T follicular helper cell (primary cell): ENCODE measurements at regions not wholly inside any gene's neighbourhood (a gene's known extent, or its start where the extent isn't known, plus 50 kb on each side); places are given as distances from the start of the nearest gene placed in this dataset.

Experiments used
- DNase-seq: peaks from one replicate; pipeline ENCODE4 v3.0.0-alpha.2; 2020; ENCODE audit warnings: low read depth

DNA sequence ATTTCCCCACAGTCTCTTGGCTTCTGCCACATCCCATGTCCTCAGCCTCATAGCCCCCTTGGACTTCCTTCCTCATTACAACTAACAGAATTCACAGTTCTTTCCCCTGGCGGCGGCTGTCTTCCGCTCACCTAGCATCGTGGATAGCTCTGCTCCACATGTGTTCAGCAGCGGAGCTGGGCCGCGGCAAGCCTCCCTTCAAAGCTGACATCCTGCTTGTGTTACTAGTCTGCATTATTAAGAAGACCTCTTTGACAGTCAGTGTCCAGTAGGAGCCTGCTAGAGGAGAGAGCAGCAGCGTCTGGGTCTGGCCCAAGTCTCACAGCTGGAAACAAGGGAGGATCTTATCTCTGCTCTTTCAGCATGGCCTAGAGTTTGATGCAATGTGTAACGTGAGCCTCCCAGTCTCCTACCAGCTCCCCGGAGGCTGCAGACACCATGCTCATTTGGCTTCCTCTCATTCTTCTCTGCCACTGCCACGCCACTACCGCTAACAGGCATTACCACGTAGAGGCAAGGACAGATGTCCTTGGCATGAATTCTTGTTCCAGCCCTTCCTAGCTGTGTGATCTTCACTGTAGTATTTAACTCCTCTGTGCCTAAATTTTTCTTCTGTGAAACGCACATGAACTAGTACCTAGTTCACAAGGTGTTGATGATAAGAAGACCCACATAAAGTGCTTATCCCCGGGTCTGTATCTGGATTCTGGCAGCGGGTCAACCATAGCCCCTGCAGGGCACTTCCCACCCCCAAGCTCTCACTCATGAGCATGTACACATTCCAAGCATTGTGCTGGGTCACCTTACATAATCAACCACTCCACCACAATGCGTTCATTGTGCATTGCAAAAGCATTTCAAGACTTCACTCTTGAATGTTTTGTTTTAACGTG lies 107.1 kb upstream of the BACH2 start:
- no peak for DNase-seq

GRCh38 chr6:90402831-90403192 lies 106.2 kb upstream of the BACH2 start:
- DNase-seq, result no peak

GRCh38 chr6:90401933-90402830 lies 105.5 kb upstream of the BACH2 start:
- DNase-seq, result no peak

DNA sequence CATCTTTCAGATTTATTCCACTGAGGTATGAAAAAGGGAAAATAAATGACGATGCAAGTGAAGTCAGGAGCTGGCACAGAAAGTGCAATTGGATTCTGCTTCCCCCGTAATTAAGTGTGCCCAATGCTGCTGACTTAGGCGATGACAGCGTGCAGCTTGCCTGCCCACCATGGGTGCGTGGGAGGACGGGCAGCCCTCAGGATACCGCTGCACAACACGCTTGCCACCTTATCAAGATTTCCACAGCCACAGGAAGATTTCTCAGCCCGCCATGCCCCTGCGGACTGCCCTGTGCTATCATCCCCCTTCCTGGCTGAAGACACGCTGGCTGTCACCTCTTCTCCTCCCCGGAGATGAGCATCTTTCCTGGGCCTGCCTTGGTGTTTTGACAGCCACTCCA lies 103.3 kb upstream of the BACH2 start:
- DNase-seq, result no peak

- peak; percentile 54 for DNase-seq
Measured at GRCh38 chr6:90397929-90398674, 101.5 kb upstream of the BACH2 start.

DNA sequence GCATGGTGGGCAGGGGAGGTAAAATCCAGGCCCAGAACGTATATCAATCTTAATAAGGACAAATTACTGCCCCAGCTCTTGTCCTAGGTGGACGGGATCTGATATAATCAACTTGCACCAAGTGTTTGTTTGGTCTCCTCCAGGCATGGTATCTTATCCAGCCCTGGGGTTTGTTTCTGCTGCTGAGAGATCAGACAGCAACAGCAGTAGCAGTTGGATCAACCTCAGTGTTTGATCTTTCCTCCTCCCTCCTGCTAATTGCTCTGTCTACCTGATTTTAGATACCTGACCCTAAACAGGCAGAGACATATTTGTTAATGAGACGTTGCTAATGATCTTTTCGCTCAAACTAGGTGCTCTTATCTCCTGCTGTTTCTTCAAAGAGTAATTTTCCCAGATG lies 100.4 kb upstream of the BACH2 start:
- DNase-seq, result no peak

- DNase-seq, result peak; percentile 44
Measured at GRCh38 chr6:90393232-90393884, 96.7 kb upstream of the BACH2 start.

GRCh38 chr6:90390379-90390778 lies 93.7 kb upstream of the BACH2 start:
- no peak for DNase-seq

DNA sequence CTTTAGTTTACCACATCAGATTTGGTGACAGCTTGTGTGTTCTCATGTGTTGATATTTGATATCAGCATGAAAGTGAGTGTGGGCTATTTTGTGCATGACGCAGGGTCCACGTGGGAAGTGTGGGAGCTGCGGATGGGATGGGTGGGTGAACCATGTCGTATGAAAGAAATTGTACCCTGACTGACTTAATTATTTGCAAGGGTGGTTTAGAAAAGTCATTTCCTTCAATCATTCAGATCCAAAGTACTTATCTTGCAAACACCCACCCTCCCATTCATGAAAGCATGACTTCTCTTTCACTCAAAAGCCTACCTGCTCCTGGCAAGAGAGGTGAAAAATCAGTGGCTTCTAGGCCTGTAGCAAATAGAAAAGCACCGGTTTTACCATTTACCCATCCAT lies 91.8 kb upstream of the BACH2 start:
- no peak for DNase-seq

DNA sequence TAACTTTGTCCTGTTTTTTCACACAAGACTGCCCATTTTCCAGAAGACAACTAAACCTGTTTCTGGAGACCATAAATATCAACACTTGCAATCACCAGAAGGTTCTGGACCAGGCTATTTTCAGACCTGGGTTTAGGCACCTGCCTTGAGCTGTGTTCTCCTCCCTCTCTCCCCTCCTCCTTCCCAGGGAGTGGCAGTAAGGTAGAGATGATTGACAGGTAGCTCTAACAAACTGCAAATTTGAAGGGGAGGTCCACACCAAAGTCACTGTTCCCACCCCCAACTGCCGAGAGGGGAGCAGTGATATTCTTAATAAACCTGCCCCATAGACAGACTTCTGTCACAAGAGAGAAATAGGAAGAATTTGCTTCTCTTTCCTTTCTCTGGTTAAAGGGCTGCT lies 91.2 kb upstream of the BACH2 start:
- no peak for DNase-seq

DNA sequence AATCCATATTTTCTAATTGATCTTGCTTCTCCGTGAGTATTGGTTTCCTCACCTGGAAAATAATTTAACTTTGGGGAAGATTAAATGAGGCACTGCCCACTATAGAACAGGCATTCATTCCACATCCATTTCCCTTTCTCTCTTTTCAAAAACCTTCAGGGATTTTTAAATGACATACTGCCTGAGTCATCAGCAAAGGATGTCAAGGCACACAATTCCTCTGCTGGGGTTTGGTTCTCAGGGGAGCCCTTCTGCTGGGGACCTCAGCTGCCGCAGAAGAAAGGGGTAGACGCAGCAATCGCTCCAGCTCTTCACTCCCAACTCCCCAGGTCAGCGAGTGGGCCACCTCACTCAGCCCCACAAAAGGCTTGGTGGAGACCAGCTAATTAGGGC lies 90.7 kb upstream of the BACH2 start:
- DNase-seq, result no peak

DNA sequence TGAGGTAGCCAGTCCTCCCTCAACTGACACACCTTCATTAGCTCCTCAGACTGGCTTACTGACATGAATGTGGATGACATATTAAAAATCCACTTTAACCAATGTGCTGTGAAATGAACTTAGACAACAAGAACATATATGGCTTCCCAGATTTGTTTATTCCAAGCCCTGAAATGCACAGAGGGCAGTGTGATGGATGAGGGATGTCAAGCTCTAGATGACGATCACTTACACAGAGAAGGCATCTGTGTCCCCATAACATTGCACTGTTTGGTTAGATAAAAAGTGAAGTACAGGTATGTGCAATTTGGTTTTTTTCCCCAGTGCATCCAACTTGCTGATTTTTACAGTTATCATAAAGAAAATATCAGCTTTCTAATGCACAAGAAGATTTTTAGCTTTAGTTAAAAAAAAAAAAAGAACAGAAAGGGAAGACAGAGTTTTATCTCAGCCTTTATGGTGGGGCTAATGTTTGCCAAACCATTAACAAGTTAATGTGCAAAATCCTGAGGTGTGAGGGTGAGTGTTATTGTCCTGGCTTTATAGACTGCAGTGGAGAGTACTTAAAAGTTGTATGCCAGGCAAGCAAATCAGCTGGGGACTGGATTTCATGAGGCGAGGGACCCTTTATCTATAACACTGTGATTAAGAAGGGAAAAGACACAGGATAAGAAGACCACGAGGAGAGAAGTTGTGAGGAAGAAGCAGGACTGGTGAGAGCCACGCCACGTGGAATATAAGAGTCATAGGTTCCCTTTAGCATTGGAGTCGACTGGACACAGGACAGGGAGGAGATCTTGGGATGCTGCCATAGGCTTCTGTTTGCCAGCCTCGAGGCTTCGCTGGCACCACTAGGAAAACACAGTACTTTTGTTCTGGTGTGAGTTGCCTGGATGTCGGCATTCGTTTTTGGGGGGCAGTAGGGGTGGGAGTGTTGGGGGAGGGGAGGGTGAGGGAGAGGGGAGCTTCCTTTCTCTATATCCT lies 90.0 kb upstream of the BACH2 start:
- DNase-seq, result no peak

DNA sequence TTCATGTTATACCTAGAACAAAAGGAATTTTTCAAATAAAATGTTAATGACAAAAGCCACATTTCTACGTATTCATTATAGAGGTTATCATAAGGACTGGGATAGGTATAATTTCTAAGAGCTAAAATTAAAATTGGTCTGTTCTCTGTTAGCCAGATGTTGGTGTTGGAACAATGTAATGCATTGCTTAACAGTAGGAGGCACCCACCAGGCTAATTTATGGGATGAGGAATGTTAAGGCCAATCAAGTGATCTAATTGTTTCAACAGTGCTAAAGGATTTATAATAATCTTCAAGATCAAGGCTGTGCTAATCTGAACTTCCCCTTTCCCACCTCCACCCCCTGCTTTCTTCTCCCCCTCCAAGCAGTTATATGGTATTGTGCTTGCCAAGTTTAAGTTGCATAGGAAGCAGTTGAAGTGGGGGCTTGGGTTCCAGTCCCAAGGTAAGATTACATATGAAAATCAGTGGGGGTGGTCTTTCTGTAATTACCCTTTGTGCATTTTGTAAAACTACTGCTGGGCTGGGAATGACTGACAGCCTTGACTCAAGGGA lies 89.2 kb upstream of the BACH2 start:
- no peak for DNase-seq

DNA sequence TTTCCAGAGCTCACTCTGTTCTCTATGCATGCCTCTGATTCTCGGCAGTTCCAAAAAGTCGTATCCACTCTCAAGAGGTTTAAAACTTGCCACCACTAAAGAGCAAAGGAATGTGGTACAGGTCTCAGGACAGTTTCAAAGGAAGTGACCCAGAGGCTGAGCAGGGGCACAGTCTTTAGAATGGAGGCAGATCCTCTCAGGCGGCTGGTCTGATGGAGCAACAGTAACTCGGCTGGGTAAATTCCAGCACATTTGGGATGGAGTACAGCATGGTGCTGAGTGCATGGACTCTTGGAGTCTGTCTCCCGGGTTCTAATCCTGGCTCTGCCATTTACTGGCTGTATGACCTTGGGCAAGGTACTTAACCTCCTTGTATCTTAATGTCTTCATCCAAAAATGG lies 88.1 kb upstream of the BACH2 start:
- DNase-seq, result no peak

DNA sequence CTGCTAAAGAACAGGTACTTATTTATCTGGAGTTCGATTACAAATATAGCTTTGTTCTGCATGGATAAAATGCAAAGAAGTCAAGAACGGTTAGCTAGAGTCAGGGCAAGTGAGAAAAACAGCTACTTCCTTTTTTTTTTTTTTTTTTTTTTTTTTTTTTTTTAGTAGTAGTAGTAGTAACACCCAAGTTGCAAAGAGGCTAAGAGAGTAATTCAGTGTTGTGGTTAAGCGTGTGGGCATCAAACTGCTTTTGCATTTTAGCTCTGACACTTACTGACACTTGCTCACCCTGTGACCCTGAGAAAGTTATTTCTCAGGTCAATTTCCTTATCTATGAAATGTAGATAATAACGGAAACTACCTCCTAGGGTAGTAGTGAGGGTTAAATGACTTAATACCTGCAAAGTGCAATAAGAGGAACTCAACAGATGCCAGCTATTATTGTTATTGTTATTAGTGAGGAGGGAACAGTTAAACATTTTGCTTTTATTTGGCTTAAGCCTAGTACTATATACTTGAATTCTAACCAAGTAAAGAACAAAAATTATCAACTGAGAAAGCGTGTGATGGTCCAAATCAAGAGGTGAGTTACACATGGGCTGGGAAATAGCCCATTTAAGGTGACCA lies 86.7 kb upstream of the BACH2 start:
- DNase-seq, result no peak

DNA sequence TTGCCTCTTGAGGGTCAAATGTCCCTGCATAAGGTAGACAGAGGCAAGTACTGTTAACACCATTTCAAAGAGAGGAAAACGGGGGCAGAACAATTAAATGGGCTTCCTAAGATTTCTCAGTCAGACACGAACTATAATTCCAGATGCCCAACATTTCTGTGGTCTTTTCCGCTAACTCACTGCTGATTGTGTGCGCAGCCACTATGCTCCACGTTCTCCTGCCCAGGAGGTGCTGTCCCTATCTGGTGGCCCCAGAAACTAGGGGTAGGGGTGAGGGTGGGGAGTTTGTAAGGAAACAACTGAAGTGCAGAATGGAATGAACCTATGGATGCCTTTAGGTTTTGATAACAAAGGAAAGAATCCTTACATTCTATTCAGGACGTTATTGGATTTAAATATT lies 86.1 kb upstream of the BACH2 start:
- DNase-seq, result no peak

DNA sequence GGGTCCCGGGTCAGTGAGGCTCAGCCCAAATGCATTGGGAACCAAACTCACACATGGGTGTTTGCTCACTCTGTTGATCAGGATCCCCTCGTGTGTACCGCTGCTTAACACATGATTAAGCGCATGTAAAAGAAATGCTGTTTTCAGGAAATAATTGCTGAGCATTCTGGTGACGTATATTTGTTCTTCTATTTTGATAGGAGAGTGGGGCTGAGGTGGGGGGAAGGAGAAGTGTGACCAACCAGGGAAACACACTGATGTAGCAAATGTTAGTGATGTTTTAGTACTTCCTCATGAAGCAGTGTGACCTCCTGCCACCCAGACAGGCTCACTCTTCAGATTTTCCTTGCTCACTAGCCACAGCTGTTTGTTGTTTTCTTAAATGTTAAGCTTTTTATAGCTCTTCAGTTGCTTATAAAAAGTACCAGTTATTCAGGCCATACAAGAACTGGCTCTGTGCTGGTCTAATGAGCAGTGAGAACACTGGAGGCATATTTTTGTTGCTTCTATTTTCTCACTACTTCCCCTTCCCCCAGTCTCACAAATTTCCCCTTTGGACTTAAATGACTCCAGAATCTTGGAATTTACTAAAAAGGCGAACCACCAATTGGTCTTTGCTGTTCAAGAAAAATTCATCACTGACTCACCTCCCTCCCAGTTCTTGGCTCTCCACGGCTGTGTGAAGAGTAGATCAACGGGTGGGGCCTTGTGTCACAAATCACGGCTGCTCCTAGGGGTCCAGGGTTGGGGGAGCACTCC lies 79.2 kb upstream of the BACH2 start:
- no peak for DNase-seq

DNA sequence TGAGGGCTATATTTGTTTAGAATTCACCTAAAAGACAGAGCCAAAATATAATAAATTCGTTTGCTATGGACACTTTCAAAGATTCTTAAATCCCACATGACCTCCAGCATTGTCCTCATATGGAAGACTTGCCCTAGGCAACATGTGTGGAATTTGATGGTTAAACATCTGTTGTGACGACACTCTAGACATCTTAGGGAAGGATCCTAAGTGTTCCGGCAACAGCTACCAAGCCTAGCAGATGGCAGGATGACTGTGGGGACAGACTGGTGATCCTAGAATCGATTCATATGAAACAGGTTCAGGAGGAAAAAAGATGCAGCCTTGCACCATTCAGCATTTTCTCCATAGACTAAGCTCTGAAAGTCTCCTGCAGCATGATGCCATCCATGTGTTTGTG lies 77.6 kb upstream of the BACH2 start:
- no peak for DNase-seq

- no peak for DNase-seq
Measured at GRCh38 chr6:90372885-90373284, 76.2 kb upstream of the BACH2 start.
